GM23248 (cell line): ENCODE measurements at regions not wholly inside any gene's neighbourhood (a gene's known extent, or its start where the extent isn't known, plus 50 kb on each side); places are given as distances from the start of the nearest gene placed in this dataset.
A peak's percentile ranks its signal among the peaks of the same experiment; 100 is the strongest.

Experiments
- DNase-seq: peaks from one replicate; pipeline ENCODE4 v3.0.0-alpha.2; 2015
- H2AFZ ChIP-seq: fragments of 200-600 bp; sonication (generic); 2 replicates; pipeline ENCODE4 v1.6.1; 2016; ENCODE audit warnings: antibody characterized with exemption
- H3F3A ChIP-seq: fragments of 200-600 bp; sonication (generic); 2 replicates; pipeline ENCODE4 v1.6.1; 2016; ENCODE audit warnings: mild to moderate bottlenecking, antibody characterized with exemption, mixed run types; ENCODE audit not compliant: insufficient read depth
- H3K27ac ChIP-seq: fragments of 200-600 bp; sonication (generic); 2 replicates; pipeline ENCODE4 v1.5.1; 2016; ENCODE audit warnings: mild to moderate bottlenecking
- H3K27me3 ChIP-seq: fragments of 200-600 bp; sonication (generic); replicated peaks from 2 replicates; pipeline ENCODE4 v1.6.1; 2016; ENCODE audit warnings: mild to moderate bottlenecking; ENCODE audit not compliant: insufficient read depth
- H3K36me3 ChIP-seq: fragments of 200-600 bp; sonication (generic); 2 replicates; pipeline ENCODE4 v1.6.1; 2016; ENCODE audit warnings: low read depth, mild to moderate bottlenecking
- H3K4me1 ChIP-seq: fragments of 200-600 bp; sonication (generic); 2 replicates; pipeline ENCODE4 v1.6.1; 2016; ENCODE audit warnings: mild to moderate bottlenecking; ENCODE audit not compliant: insufficient read depth
- H3K4me2 ChIP-seq: fragments of 200-600 bp; sonication (generic); one replicate; pipeline ENCODE4 v1.6.1; 2016; ENCODE audit warnings: mild to moderate bottlenecking; ENCODE audit not compliant: unreplicated experiment
- H3K4me3 ChIP-seq: fragments of 200-600 bp; sonication (generic); 2 replicates; pipeline ENCODE4 v1.5.1; 2016; ENCODE audit warnings: mild to moderate bottlenecking
- H3K79me2 ChIP-seq: fragments of 200-600 bp; sonication (generic); 2 replicates; pipeline ENCODE4 v1.6.1; 2016; ENCODE audit warnings: mild to moderate bottlenecking; ENCODE audit not compliant: insufficient read depth
- H3K9ac ChIP-seq: fragments of 200-600 bp; sonication (generic); 2 replicates; pipeline ENCODE4 v1.6.1; 2016; ENCODE audit warnings: mild to moderate bottlenecking
- H3K9me2 ChIP-seq: fragments of 200-600 bp; sonication (generic); 2 replicates; pipeline ENCODE4 v1.6.1; 2016; ENCODE audit warnings: mixed run types, mild to moderate bottlenecking, moderate library complexity; ENCODE audit not compliant: insufficient read depth
- H3K9me3 ChIP-seq: fragments of 200-600 bp; sonication (generic); one replicate; pipeline ENCODE4 v1.6.1; 2017; ENCODE audit warnings: low read depth
- H4K20me1 ChIP-seq: fragments of 200-600 bp; sonication (generic); 2 replicates; pipeline ENCODE4 v1.6.0; 2016; ENCODE audit not compliant: insufficient read depth
- EZH2 ChIP-seq: fragments of 200-600 bp; sonication (generic); IDR thresholded peaks from 2 replicates; pipeline ENCODE4 v1.6.1; 2018; ENCODE audit warnings: antibody characterized with exemption, mild to moderate bottlenecking; ENCODE audit not compliant: insufficient read depth, poor library complexity, severe bottlenecking
- EZH2phosphoT487 ChIP-seq: fragments of 200-600 bp; sonication (generic); IDR thresholded peaks from 2 replicates; pipeline ENCODE4 v1.6.1; 2018; ENCODE audit warnings: antibody characterized with exemption, moderate library complexity, mild to moderate bottlenecking, low read depth; ENCODE audit not compliant: insufficient read depth
- WGBS, 2 experiments: methylation state at CpG; one replicate each; pipeline ENCODE4 v1.1.6; 2015 to 2017; ENCODE audit warnings: low lambda C conversion rate in 2 of 2, low coverage in 1 of 2; ENCODE audit errors: missing lambda C conversion rate in 2 of 2; 5-methylcytosine and 5-hydroxymethylcytosine counted together
- in situ Hi-C: fragments of 300-500 bp; cut with MboI; formaldehyde crosslinking; loops from 2 replicates; pipeline ENCODE4 v1.15.0; 2020

DNA sequence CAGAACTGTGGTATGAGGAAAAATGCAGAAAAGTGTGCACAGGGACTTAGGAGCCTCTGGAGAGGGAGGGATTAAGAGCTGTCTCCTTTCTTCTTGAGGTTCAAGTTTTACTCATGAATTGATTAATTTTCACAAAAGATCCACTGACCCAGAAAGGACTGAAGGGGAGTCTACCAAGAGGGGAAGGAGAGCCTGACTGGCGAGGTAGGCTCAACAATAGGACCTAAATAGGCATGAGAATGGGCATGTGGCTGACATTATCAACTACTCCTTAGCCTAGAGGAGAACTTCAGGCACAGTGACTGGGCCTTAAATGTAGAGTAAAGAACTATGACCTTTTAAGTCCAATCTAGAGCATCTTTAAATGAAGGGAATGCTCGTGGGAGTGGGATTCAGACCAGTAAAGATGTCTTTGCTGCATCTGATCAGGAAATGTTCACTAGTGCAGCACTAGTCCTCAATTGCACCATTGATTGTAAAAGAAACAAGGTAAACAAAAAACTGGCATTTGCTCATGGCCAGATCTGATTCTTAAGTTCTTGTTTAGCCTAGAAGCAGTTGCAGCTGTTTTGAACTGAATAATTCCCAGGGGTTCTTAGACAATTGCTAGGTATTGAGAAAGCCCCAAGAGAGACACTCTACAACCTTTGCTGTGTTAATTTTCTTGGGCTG lies 135.6 kb downstream of the RAB38 start:
- no peak for DNase-seq
- no peaks in the 10 kb centered on the region for H3K79me2 ChIP-seq
- no peak overlapping the region for H3K27ac ChIP-seq
- H3K36me3 ChIP-seq = no peaks in the 10 kb centered on the region
- peaks cover 5% of the 10 kb centered on the region for H3K9me3 ChIP-seq
- H3K9me2 ChIP-seq = no peaks in the 10 kb centered on the region
- no peaks in the 10 kb centered on the region for H3F3A ChIP-seq
- TF ChIP-seq EZH2phosphoT487 = no peak
- no peak for TF ChIP-seq EZH2
- in situ Hi-C loops = no loop called here
- no peak overlapping the region for H2AFZ ChIP-seq
- peaks cover 22% of the 10 kb centered on the region for H3K27me3 ChIP-seq
- H4K20me1 ChIP-seq = no peaks in the 10 kb centered on the region
- 4 to 7% methylated on average over 2 of the region's 2 CpGs for WGBS, 2 experiments
- H3K4me2 ChIP-seq = no peak overlapping the region
- H3K4me1 ChIP-seq = no peaks in the 10 kb centered on the region
- no peak overlapping the region for H3K4me3 ChIP-seq
- no peak overlapping the region for H3K9ac ChIP-seq

DNA sequence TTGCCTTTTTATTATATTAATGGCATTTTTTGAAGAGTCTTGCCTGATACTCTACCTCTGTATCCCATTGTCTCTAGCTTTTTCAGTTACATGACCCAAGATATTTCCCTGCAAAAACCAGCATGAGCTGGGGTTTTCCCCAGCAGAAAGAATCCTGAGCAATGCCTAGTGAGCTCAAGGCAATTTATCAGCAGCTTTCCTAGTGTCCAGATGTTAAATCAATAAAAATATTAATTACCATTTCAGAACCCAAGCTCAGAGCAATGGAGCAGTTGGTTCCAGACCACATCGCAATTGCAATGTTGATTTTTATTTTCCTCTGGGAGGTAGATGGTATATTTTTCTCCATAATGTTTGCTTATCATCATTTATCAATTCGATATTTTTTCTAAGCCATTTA lies 137.2 kb downstream of the RAB38 start:
- no peaks in the 10 kb centered on the region for H3K36me3 ChIP-seq
- H2AFZ ChIP-seq = no peak overlapping the region
- no peaks in the 10 kb centered on the region for H3F3A ChIP-seq
- no peaks in the 10 kb centered on the region for H3K4me1 ChIP-seq
- no peak overlapping the region for H3K9ac ChIP-seq
- WGBS, 2 experiments = 50% methylated on average over 2 of the region's 2 CpGs
- no peak overlapping the region for H3K4me2 ChIP-seq
- no peaks in the 10 kb centered on the region for H3K9me2 ChIP-seq
- H3K27me3 ChIP-seq = peaks cover 22% of the 10 kb centered on the region
- no peaks in the 10 kb centered on the region for H4K20me1 ChIP-seq
- no peak overlapping the region for H3K27ac ChIP-seq
- TF ChIP-seq EZH2 = no peak
- no peak for TF ChIP-seq EZH2phosphoT487
- peaks cover 5% of the 10 kb centered on the region for H3K9me3 ChIP-seq
- H3K79me2 ChIP-seq = no peaks in the 10 kb centered on the region
- DNase-seq = no peak
- in situ Hi-C loops = no loop called here
- H3K4me3 ChIP-seq = no peak overlapping the region

DNA sequence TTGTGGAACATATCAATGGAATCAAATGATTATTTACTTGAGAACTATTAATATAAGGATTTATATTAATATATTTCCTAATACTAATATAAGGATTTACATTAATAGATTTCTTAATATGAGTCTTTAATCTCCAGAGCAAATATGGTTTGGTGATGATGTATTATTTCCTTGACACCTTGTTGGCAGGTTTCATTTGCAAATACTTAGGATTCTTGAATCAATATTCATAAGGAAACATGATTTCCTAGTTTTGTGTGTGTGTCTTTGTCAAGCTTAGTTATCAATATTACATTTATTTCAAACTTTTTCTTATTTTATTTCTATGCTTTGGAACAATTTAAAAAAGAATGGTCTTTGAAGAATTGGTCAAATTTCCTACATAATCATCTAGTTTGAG lies 138.5 kb downstream of the RAB38 start:
- no peaks in the 10 kb centered on the region for H3F3A ChIP-seq
- H3K9me2 ChIP-seq = no peaks in the 10 kb centered on the region
- H3K27me3 ChIP-seq = peaks cover 11% of the 10 kb centered on the region; the same call in 1 of the 2 replicates
- no peaks in the 10 kb centered on the region for H4K20me1 ChIP-seq
- DNase-seq = no peak
- no peak overlapping the region for H3K27ac ChIP-seq
- no peak overlapping the region for H3K9ac ChIP-seq
- in situ Hi-C loops = no loop called here
- H3K4me2 ChIP-seq = no peak overlapping the region
- no peak overlapping the region for H2AFZ ChIP-seq
- no peak overlapping the region for H3K4me3 ChIP-seq
- no peaks in the 10 kb centered on the region for H3K36me3 ChIP-seq
- no peaks in the 10 kb centered on the region for H3K4me1 ChIP-seq
- TF ChIP-seq EZH2 = no peak
- TF ChIP-seq EZH2phosphoT487 = no peak
- peaks cover 5% of the 10 kb centered on the region for H3K9me3 ChIP-seq
- no peaks in the 10 kb centered on the region for H3K79me2 ChIP-seq

DNA sequence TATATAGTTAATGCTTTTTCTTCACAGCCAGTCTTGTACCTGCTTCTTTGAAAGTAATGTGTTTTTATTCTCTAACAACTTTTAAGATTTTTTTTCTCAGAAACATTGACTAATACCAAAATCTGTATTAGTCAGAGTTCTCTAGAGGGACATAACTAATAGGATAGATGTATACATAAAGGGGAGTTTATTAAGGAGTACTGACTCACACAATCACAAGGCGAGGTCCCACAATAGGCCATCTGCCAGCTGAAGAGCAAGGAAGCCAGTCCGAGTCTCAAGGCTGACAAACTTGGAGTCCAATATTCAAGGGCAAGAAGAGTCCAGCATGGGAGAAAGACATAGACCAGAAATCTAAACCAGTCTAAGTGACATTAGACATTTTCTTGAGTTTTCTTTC lies 140.0 kb downstream of the RAB38 start:
- in situ Hi-C loops = no loop called here
- H3F3A ChIP-seq = no peaks in the 10 kb centered on the region
- H4K20me1 ChIP-seq = no peaks in the 10 kb centered on the region
- H3K9me2 ChIP-seq = no peaks in the 10 kb centered on the region
- no peaks in the 10 kb centered on the region for H3K36me3 ChIP-seq
- H3K27ac ChIP-seq = no peak overlapping the region
- no peak overlapping the region for H2AFZ ChIP-seq
- no peak for TF ChIP-seq EZH2
- TF ChIP-seq EZH2phosphoT487 = no peak
- H3K27me3 ChIP-seq = peaks cover 11% of the 10 kb centered on the region; the same call in 1 of the 2 replicates
- H3K9me3 ChIP-seq = peaks cover 5% of the 10 kb centered on the region
- DNase-seq = peak; percentile 19
- no peak overlapping the region for H3K4me2 ChIP-seq
- H3K79me2 ChIP-seq = no peaks in the 10 kb centered on the region
- WGBS, 2 experiments = 29 to 42% methylated on average over 2 of the region's 2 CpGs
- H3K9ac ChIP-seq = no peak overlapping the region
- no peaks in the 10 kb centered on the region for H3K4me1 ChIP-seq
- H3K4me3 ChIP-seq = no peak overlapping the region

DNA sequence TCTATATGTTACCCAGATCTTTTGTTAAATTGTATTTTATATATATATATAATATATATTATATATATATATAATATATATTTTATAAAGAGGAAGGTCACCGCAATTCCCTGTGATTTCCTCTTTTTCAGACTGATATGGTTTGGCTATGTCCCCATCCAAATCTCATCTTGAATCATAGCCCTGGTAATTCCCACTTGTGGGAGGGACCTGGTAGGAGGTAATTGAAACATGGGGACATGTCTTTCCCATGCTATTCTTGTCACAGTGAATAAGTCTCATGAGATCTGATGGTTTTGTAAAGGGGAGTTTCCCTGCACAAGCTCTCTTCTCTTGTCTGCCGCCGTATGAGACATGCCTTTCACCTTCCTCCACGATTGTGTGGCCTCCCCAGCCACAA lies 157.6 kb downstream of the RAB38 start:
- Histone ChIP-seq H3K36me3 (no peaks in the 10 kb centered on the region), H3F3A (peaks cover 7% of the 10 kb centered on the region; the same call in 1 of the 2 replicates), H3K9me3 (no peaks in the 10 kb centered on the region), H3K4me3 (no peak overlapping the region), H3K9me2 (no peaks in the 10 kb centered on the region), H3K27ac (no peak overlapping the region), H3K4me1 (no peaks in the 10 kb centered on the region), H3K79me2 (no peaks in the 10 kb centered on the region), H3K4me2 (no peak overlapping the region), H3K9ac (no peak overlapping the region), H4K20me1 (no peaks in the 10 kb centered on the region), H2AFZ (no peak overlapping the region), H3K27me3 (no peaks in the 10 kb centered on the region)
- in situ Hi-C loops = loop anchor here (25.0 kb wide), 2 partner anchors 520 to 555 kb away; no protein-coding TSS in a partner anchor
- no peak for DNase-seq
- TF ChIP-seq EZH2 = no peak
- no peak for TF ChIP-seq EZH2phosphoT487
- WGBS, 2 experiments = 54 to 58% methylated on average over 4 of the region's 4 CpGs
